DND-41 (cell line): ENCODE measurements at regions not wholly inside any gene's neighbourhood (a gene's known extent, or its start where the extent isn't known, plus 50 kb on each side); places are given as distances from the start of the nearest gene placed in this dataset.

Experiments
- ATAC-seq: fragments of 200-7000 bp; cut with Tn5 transposase; 3 replicates; pipeline ENCODE4 v1.9.1; 2021; ENCODE audit warnings: low read depth; ENCODE audit not compliant: insufficient read depth
- DNase-seq: peaks from one replicate; pipeline ENCODE4 v3.0.0-alpha.2; 2020
- H2AFZ ChIP-seq: 2 replicates; pipeline ENCODE4 v1.6.0; 2012; ENCODE audit warnings: low read depth, low read length
- H3K27ac ChIP-seq: 2 replicates; pipeline ENCODE4 v1.5.1; 2012; ENCODE audit warnings: low read length, inconsistent platforms
- H3K27me3 ChIP-seq: fragments of 200-600 bp; sonication (generic); 2 replicates; pipeline ENCODE4 v1.6.0; 2012; ENCODE audit warnings: low read length, mild to moderate bottlenecking, inconsistent platforms; ENCODE audit not compliant: insufficient read depth, poor library complexity
- H3K36me3 ChIP-seq: 2 replicates; pipeline ENCODE4 v1.5.1; 2012; ENCODE audit warnings: low read length, inconsistent platforms; ENCODE audit not compliant: insufficient read depth
- H3K4me1 ChIP-seq: 2 replicates; pipeline ENCODE4 v1.5.1; 2012; ENCODE audit warnings: mild to moderate bottlenecking, low read length; ENCODE audit not compliant: insufficient read depth
- H3K4me2 ChIP-seq: 2 replicates; pipeline ENCODE4 v1.6.0; 2012; ENCODE audit warnings: mild to moderate bottlenecking, moderate library complexity, low read length, inconsistent platforms; ENCODE audit not compliant: insufficient read depth
- H3K4me3 ChIP-seq, 2 experiments: fragments of 200-600 bp in 1 of 2; shearing (Covaris generic) in 1 of 2; 2 replicates each; pipeline ENCODE4 v1.5.1; 2012 to 2016; ENCODE audit warnings: inconsistent platforms in 2 of 2, low read length in 2 of 2, mild to moderate bottlenecking in 2 of 2, low read depth in 1 of 2, moderate library complexity in 1 of 2
- H3K79me2 ChIP-seq: 2 replicates; pipeline ENCODE4 v1.6.0; 2012; ENCODE audit warnings: low read length, inconsistent platforms; ENCODE audit not compliant: insufficient read depth
- H3K9ac ChIP-seq: 2 replicates; pipeline ENCODE4 v1.6.0; 2012; ENCODE audit warnings: low read depth, mild to moderate bottlenecking, inconsistent platforms, low read length, moderate library complexity
- H3K9me3 ChIP-seq: 2 replicates; pipeline ENCODE4 v1.5.1; 2012; ENCODE audit warnings: low read length, moderate library complexity, mild to moderate bottlenecking, inconsistent platforms; ENCODE audit not compliant: insufficient read depth, severe bottlenecking
- H4K20me1 ChIP-seq: 2 replicates; pipeline ENCODE4 v1.6.0; 2012; ENCODE audit warnings: low read length; ENCODE audit not compliant: insufficient read depth
- EZH2 ChIP-seq: IDR thresholded peaks from 3 replicates; pipeline ENCODE4 v1.6.1; 2012; ENCODE audit warnings: borderline replicate concordance, low read depth, mild to moderate bottlenecking, moderate library complexity, low read length, inconsistent platforms; ENCODE audit not compliant: severe bottlenecking
- TF ChIP-seq, protein P1 (sequence below): IDR thresholded peaks from 2 replicates; pipeline ENCODE4 v1.5.1; 2012; ENCODE audit warnings: borderline replicate concordance, low read length, moderate library complexity, mild to moderate bottlenecking; ENCODE audit not compliant: poor library complexity, severe bottlenecking; ENCODE audit errors: extremely low read depth

DNA sequence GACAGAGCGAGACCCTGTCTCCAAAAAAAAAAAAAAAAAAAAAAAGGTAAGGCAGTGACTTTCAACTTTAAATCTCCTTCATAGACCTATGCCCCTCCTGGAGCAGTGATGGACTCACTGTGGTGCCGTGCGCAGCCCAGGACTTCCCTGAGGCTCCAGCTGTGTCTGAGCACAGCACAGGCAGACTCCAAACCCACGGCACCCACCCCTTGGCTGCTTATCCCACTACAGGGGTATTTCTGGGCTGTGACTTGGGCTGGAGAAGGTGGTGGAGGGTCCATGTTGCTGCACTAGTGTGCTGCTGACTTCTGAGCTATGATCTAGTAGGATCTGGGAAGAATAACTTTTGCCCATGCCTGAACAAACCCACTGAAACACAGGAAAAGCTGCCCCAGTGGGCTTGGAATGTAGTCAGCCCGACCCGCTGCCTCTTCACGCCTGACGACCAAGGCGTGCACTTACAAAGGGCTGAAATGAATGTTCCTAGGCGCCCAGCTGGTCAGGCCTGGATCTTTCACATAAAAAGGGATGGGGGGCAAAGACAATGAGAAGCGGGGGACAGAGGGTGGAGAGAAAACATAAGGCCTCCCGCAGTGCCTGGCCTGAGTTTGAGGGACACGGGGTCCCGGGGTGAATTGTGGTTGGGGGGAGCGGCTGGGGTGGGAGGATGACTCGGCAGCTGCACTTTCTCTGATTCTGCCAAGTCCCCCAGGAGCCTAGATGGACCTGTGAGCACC lies 83.0 kb downstream of the IRF8 start:
- no peaks in the 10 kb centered on the region for H3K9me3 ChIP-seq
- no peaks in the 10 kb centered on the region for H3K4me1 ChIP-seq
- H2AFZ ChIP-seq, result no peak overlapping the region
- H3K4me2 ChIP-seq, result no peak overlapping the region
- no peaks in the 10 kb centered on the region for H3K36me3 ChIP-seq
- H4K20me1 ChIP-seq, result no peaks in the 10 kb centered on the region
- ATAC-seq (no peak), DNase-seq (no peak)
- H3K79me2 ChIP-seq, result no peaks in the 10 kb centered on the region
- H3K27ac ChIP-seq, result no peak overlapping the region
- TF ChIP-seq, protein P1, sequence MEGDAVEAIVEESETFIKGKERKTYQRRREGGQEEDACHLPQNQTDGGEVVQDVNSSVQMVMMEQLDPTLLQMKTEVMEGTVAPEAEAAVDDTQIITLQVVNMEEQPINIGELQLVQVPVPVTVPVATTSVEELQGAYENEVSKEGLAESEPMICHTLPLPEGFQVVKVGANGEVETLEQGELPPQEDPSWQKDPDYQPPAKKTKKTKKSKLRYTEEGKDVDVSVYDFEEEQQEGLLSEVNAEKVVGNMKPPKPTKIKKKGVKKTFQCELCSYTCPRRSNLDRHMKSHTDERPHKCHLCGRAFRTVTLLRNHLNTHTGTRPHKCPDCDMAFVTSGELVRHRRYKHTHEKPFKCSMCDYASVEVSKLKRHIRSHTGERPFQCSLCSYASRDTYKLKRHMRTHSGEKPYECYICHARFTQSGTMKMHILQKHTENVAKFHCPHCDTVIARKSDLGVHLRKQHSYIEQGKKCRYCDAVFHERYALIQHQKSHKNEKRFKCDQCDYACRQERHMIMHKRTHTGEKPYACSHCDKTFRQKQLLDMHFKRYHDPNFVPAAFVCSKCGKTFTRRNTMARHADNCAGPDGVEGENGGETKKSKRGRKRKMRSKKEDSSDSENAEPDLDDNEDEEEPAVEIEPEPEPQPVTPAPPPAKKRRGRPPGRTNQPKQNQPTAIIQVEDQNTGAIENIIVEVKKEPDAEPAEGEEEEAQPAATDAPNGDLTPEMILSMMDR, result no peak
- no peak for TF ChIP-seq EZH2
- H3K27me3 ChIP-seq, result peaks cover 7% of the 10 kb centered on the region
- no peak overlapping the region for H3K9ac ChIP-seq
- no peak overlapping the region for H3K4me3 ChIP-seq

DNA sequence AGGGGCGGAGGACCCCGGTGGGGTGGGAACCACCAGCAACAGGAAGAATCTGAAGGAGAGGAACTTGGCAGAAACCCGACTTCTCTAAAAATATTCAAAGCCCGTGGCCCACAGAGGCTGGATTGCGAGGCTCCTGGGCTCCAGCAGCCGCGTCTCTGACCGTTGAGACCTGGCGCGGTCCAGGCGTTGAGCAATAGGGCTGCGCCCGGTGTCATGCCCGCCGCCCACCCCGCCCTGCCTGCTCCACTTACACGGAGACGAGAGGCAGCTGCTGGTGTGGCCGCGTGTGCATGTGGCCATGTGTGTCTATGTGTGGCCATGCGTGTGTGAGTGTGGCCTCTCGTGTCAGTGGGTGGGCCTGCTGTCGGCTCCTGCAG lies 83.6 kb downstream of the IRF8 start:
- H2AFZ ChIP-seq, result no peak overlapping the region
- DNase-seq, result no peak
- no peaks in the 10 kb centered on the region for H4K20me1 ChIP-seq
- TF ChIP-seq, protein P1, result no peak
- no peak for TF ChIP-seq EZH2
- H3K9me3 ChIP-seq, result no peaks in the 10 kb centered on the region
- ATAC-seq, result no peak
- H3K9ac ChIP-seq, result no peak overlapping the region
- no peaks in the 10 kb centered on the region for H3K4me1 ChIP-seq
- no peak overlapping the region for H3K27ac ChIP-seq
- H3K79me2 ChIP-seq, result no peaks in the 10 kb centered on the region
- no peak overlapping the region for H3K4me3 ChIP-seq
- no peaks in the 10 kb centered on the region for H3K36me3 ChIP-seq
- H3K4me2 ChIP-seq, result no peak overlapping the region
- H3K27me3 ChIP-seq, result peaks cover 7% of the 10 kb centered on the region

- Histone ChIP-seq H3K4me2 (no peak overlapping the region), H3K27ac (no peak overlapping the region), H2AFZ (no peak overlapping the region), H4K20me1 (no peaks in the 10 kb centered on the region), H3K27me3 (peaks cover 7% of the 10 kb centered on the region), H3K9ac (no peak overlapping the region), H3K36me3 (no peaks in the 10 kb centered on the region), H3K79me2 (no peaks in the 10 kb centered on the region), H3K4me1 (no peaks in the 10 kb centered on the region), H3K4me3 (no peak overlapping the region), H3K9me3 (no peaks in the 10 kb centered on the region)
- no peak for DNase-seq
- no peak for ATAC-seq
- TF ChIP-seq, protein P1, result no peak
- no peak for TF ChIP-seq EZH2
Measured at GRCh38 chr16:85983064-85983463, 84.1 kb downstream of the IRF8 start.
